Stomach (tissue), 8 donors: ENCODE measurements at regions not wholly inside any gene's neighbourhood (a gene's known extent, or its start where the extent isn't known, plus 50 kb on each side); places are given as distances from the start of the nearest gene placed in this dataset.

Source experiments
- DNase-seq, 2 donors: peaks; one replicate each; pipeline versions ENCODE4 v3.0.0 to v3.0.0-alpha.2; 2013 to 2019
- H3K27ac ChIP-seq, 5 donors: fragments of 200-600 bp in 4 of 5; sonication (generic) in 4 of 5; one replicate each; pipeline ENCODE4 v1.5.1; 2013 to 2019; ENCODE audit warnings: mild to moderate bottlenecking in 1 of 5, moderate library complexity in 1 of 5
- H3K27me3 ChIP-seq, 3 donors: fragments of 200-600 bp; sonication (generic); one replicate each; pipeline ENCODE4 v1.5.1; 2017 to 2019; ENCODE audit warnings: mixed run types in 1 of 3
- H3K36me3 ChIP-seq, 4 donors: fragments of 200-600 bp; sonication (generic); 1 replicate in 3 of 4; 2 replicates in 1 of 4; pipeline ENCODE4 v1.5.1; 2016 to 2019
- H3K4me1 ChIP-seq, 4 donors: fragments of 200-600 bp; sonication (generic); one replicate each; pipeline ENCODE4 v1.5.1; 2016 to 2019
- H3K4me3 ChIP-seq, 4 donors: fragments of 200-600 bp; sonication (generic) in 3 of 4; one replicate each; pipeline ENCODE4 v1.5.1; 2016 to 2019; ENCODE audit warnings: mild to moderate bottlenecking in 1 of 4
- H3K9me3 ChIP-seq, 4 donors: fragments of 200-600 bp; sonication (generic); one replicate each; pipeline ENCODE4 v1.5.1; 2016 to 2019
- EP300 ChIP-seq: sonication (generic); formaldehyde crosslinking; IDR thresholded peaks from one replicate; pipeline ENCODE4 v1.6.1; 2017; ENCODE audit warnings: antibody characterized with exemption
- POLR2A ChIP-seq, 4 donors: fragments of 450-650 bp; IDR thresholded peaks; one replicate each; pipeline ENCODE4 v1.6.1; 2016; ENCODE audit warnings: antibody characterized with exemption in 4 of 4, control low read depth in 2 of 4, mild to moderate bottlenecking in 1 of 4, moderate library complexity in 1 of 4
- POLR2AphosphoS5 ChIP-seq, 3 donors: sonication (generic); formaldehyde crosslinking; IDR thresholded peaks; one replicate each; pipeline ENCODE4 v1.6.1; 2016; ENCODE audit warnings: antibody characterized with exemption in 3 of 3
- WGBS, 5 donors: extraction: QIAGEN DNeasy Blood & Tissue Kit in 3 of 5; methylation state at CpG; one replicate each; pipeline versions ENCODE4 v1.1.5 to v1.1.7; 2013 to 2018; 5-methylcytosine and 5-hydroxymethylcytosine counted together
- intact Hi-C: fragments of 100-400 bp; cut with DNase I; formaldehyde crosslinking; loops from one replicate; pipeline ENCODE4 v1.15.1; 2023; ENCODE audit warnings: low total_unique reads
- TF ChIP-seq, protein P1 (sequence below), 7 experiments: fragments of 450-650 bp in 4 of 7; fragments of 200-600 bp in 3 of 7; sonication (generic) in 3 of 7; IDR thresholded peaks; one replicate each; pipeline ENCODE4 v1.5.1; 2016 to 2019; ENCODE audit warnings: antibody characterized with exemption in 7 of 7, control low read depth in 2 of 7, mild to moderate bottlenecking in 1 of 7
- donor health status: healthy with polysubstance abuse.
- donor health status: Bipolar disorder and iron deficiency.
- donor health status: healthy.

DNA sequence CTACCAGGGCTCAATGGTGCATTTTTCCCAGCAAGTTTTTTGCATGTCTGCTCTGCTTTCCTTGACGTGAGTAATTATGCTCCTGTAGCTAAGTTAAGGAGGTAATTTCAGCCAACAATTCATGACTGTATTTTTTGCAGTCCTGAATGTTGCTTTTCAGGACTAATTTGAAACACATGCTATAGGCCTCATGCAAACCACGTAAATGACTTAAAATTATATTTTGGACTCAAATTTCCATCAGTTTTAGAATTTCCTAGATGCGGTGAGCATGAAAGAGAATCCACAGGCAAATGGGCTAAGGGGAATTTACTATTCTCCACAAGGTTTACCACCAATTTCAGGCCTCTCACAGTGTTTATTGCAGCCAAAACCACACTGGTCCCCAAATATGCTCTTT, 589.9 kb upstream of the LRRTM1 start:
- no peak for DNase-seq
- intact Hi-C loops = no loop called here
- no peak overlapping the region for H3K4me3 ChIP-seq
- WGBS, 5 donors = 71 to 91% (median 82%) methylated on average over 3 of the region's 3 CpGs
- H3K36me3 ChIP-seq = no peaks in the 10 kb centered on the region
- no peaks in the 10 kb centered on the region for H3K9me3 ChIP-seq
- H3K4me1 ChIP-seq = no peaks in the 10 kb centered on the region
- no peak for TF ChIP-seq POLR2A (IDR thresholded peaks at IDR 0.05)
- TF ChIP-seq POLR2AphosphoS5 (IDR thresholded peaks at IDR 0.05) = no peak
- TF ChIP-seq, protein P1, sequence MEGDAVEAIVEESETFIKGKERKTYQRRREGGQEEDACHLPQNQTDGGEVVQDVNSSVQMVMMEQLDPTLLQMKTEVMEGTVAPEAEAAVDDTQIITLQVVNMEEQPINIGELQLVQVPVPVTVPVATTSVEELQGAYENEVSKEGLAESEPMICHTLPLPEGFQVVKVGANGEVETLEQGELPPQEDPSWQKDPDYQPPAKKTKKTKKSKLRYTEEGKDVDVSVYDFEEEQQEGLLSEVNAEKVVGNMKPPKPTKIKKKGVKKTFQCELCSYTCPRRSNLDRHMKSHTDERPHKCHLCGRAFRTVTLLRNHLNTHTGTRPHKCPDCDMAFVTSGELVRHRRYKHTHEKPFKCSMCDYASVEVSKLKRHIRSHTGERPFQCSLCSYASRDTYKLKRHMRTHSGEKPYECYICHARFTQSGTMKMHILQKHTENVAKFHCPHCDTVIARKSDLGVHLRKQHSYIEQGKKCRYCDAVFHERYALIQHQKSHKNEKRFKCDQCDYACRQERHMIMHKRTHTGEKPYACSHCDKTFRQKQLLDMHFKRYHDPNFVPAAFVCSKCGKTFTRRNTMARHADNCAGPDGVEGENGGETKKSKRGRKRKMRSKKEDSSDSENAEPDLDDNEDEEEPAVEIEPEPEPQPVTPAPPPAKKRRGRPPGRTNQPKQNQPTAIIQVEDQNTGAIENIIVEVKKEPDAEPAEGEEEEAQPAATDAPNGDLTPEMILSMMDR (IDR thresholded peaks at IDR 0.05) = no peak
- no peak for TF ChIP-seq EP300
- H3K27ac ChIP-seq = no peak overlapping the region
- no peaks in the 10 kb centered on the region for H3K27me3 ChIP-seq

- TF ChIP-seq EP300 (no peak), POLR2A (IDR thresholded peaks at IDR 0.05) (no peak), POLR2AphosphoS5 (IDR thresholded peaks at IDR 0.05) (no peak)
- TF ChIP-seq, protein P1 (IDR thresholded peaks at IDR 0.05) = no peak
- 47 to 64% (median 50%) methylated on average over 2 of the region's 2 CpGs for WGBS, 5 donors
- no peaks in the 10 kb centered on the region for H3K36me3 ChIP-seq
- intact Hi-C loops = no loop called here
- no peaks in the 10 kb centered on the region for H3K9me3 ChIP-seq
- no peak overlapping the region for H3K4me3 ChIP-seq
- H3K27me3 ChIP-seq = no peaks in the 10 kb centered on the region
- DNase-seq = no peak
- H3K4me1 ChIP-seq = peaks cover 0 to 3% (median 0%) of the 10 kb centered on the region in 4 donors
- no peak overlapping the region for H3K27ac ChIP-seq
Measured at GRCh38 chr2:80893711-80894110, 589.2 kb upstream of the LRRTM1 start.

DNA sequence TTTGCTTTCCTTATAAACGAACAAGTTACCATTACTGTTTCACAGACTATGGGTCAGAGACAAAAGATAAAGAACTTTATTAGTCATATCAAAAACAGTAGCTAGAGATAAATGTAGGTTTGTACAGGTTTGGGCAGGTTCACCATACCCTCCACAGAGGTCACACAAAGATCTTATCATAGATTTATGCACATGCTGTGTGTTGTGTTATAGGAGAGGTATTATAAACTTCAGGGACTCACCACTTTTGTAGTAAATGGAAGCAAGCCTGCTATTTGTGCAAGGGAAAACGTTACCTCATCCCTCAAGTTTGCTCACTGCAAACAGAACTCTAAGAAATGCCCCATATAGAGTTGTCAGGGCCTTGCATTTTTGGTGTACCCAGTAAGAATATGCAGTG, 584.5 kb upstream of the LRRTM1 start:
- H3K27me3 ChIP-seq = no peaks in the 10 kb centered on the region
- H3K4me3 ChIP-seq = no peak overlapping the region
- H3K27ac ChIP-seq = no peak overlapping the region
- peak in 1 of 2 donors; percentile 12 for DNase-seq
- intact Hi-C loops = no loop called here
- H3K9me3 ChIP-seq = no peaks in the 10 kb centered on the region
- H3K4me1 ChIP-seq = peaks cover 0 to 8% (median 0%) of the 10 kb centered on the region in 4 donors
- WGBS, 5 donors = 13 to 32% (median 20%) methylated on average over 2 of the region's 2 CpGs
- H3K36me3 ChIP-seq = no peaks in the 10 kb centered on the region
- TF ChIP-seq, protein P1 (IDR thresholded peaks at IDR 0.05) = no peak
- TF ChIP-seq EP300 (no peak), POLR2AphosphoS5 (IDR thresholded peaks at IDR 0.05) (no peak), POLR2A (IDR thresholded peaks at IDR 0.05) (no peak)

DNA sequence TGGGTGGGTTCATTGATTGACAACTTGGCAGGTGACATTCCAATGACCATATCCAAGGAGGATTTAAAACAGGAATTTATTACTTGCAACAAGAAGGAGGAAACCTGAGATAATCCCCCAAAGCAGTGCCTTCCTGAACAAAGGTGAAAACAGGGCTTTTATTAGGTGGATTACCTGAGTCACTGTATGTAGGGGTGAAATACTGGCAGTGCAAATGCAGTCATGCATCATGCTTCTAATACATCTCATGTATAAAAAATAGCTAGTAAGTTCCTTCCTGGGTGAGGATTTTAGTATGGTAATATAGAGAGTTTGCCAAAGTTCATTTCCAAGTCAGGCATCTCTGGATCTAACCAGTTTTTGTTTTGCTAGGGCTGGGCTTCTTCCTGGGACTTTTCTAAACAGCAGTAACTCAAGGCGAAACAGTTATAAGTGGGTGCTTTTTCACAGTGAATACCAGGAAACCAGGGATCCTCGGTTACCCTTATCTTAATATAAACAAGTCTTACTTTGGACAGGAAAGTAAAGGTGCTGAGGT, 583.4 kb upstream of the LRRTM1 start:
- TF ChIP-seq EP300 (no peak), POLR2A (IDR thresholded peaks at IDR 0.05) (no peak), POLR2AphosphoS5 (IDR thresholded peaks at IDR 0.05) (no peak)
- TF ChIP-seq, protein P1 (IDR thresholded peaks at IDR 0.05) = no peak
- Histone ChIP-seq H3K36me3 (no peaks in the 10 kb centered on the region), H3K27ac (no peak overlapping the region), H3K27me3 (no peaks in the 10 kb centered on the region), H3K4me1 (peaks cover 0 to 8% (median 0%) of the 10 kb centered on the region in 4 donors), H3K4me3 (no peak overlapping the region), H3K9me3 (no peaks in the 10 kb centered on the region)
- 11 to 25% (median 14%) methylated on average over 2 of the region's 2 CpGs for WGBS, 5 donors
- peak in 1 of 2 donors; percentile 60 for DNase-seq
- intact Hi-C loops = no loop called here
